Keratinocyte (primary cell): ENCODE measurements at regions not wholly inside any gene's neighbourhood (a gene's known extent, or its start where the extent isn't known, plus 50 kb on each side); places are given as distances from the start of the nearest gene placed in this dataset.

Source experiments
- EZH2 ChIP-seq: IDR thresholded peaks from one replicate; pipeline ENCODE4 v1.6.1; 2012; ENCODE audit warnings: inconsistent platforms, mild to moderate bottlenecking, low read length, moderate library complexity
- TF ChIP-seq, protein P1 (sequence below), 3 experiments: IDR thresholded peaks in 1 of 3; conservative IDR thresholded peaks in 1 of 3; optimal IDR thresholded peaks in 1 of 3; 2 replicates in 2 of 3; 3 replicates in 1 of 3; pipeline versions ENCODE3 to v1.5.1; 2011; ENCODE audit warnings: low read length in 3 of 3, mild to moderate bottlenecking in 3 of 3, moderate library complexity in 2 of 3, control low read depth in 1 of 3, inconsistent platforms in 1 of 3; ENCODE audit not compliant: insufficient read depth in 2 of 3; ENCODE audit errors: extremely low read depth in 1 of 3

DNA sequence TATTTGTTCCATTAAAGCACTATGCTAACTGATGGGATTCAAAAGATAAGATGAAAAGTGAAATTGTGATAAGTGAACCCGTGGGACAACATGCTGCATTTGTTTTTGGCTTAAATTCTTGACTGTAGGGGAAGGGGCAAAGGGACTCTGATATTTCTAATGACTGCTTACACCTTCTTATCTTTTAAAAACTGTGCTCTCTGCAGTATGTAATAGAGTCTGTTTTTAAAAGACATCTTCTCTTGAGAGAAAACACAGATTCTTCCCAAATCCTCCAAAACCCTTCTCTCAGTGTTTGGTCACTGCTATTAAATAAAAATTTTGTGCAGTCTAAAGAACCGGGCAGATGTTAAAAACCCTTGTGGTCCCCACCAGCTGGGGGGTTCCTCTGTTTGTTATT, 327.8 kb upstream of the FANCL start:
- TF ChIP-seq, protein P1, sequence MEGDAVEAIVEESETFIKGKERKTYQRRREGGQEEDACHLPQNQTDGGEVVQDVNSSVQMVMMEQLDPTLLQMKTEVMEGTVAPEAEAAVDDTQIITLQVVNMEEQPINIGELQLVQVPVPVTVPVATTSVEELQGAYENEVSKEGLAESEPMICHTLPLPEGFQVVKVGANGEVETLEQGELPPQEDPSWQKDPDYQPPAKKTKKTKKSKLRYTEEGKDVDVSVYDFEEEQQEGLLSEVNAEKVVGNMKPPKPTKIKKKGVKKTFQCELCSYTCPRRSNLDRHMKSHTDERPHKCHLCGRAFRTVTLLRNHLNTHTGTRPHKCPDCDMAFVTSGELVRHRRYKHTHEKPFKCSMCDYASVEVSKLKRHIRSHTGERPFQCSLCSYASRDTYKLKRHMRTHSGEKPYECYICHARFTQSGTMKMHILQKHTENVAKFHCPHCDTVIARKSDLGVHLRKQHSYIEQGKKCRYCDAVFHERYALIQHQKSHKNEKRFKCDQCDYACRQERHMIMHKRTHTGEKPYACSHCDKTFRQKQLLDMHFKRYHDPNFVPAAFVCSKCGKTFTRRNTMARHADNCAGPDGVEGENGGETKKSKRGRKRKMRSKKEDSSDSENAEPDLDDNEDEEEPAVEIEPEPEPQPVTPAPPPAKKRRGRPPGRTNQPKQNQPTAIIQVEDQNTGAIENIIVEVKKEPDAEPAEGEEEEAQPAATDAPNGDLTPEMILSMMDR (optimal IDR thresholded peaks at IDR 0.05 in 1 of 3, IDR thresholded peaks at IDR 0.05 in 1 of 3, conservative IDR thresholded peaks at IDR 0.05 in 1 of 3; ENCODE audit: extremely low read depth in 1 of 3, insufficient read depth in 2 of 3, low read length in 3 of 3) = no peak
- TF ChIP-seq EZH2 = no peak
